Gastroesophageal sphincter (tissue), 3 donors: ENCODE measurements at regions not wholly inside any gene's neighbourhood (a gene's known extent, or its start where the extent isn't known, plus 50 kb on each side); places are given as distances from the start of the nearest gene placed in this dataset.

Experiments used
- CTCF ChIP-seq, 4 experiments: fragments of 200-600 bp in 2 of 4; fragments of 450-650 bp in 2 of 4; sonication (generic) in 1 of 4; IDR thresholded peaks; one replicate each; pipeline ENCODE4 v1.5.1; 2017 to 2019; ENCODE audit warnings: antibody characterized with exemption in 4 of 4, mild to moderate bottlenecking in 2 of 4, moderate library complexity in 2 of 4
- EP300 ChIP-seq: sonication (generic); formaldehyde crosslinking; IDR thresholded peaks from one replicate; pipeline ENCODE4 v1.6.1; 2017; ENCODE audit warnings: antibody characterized with exemption, mild to moderate bottlenecking
- POLR2A ChIP-seq, 2 donors: fragments of 450-650 bp; IDR thresholded peaks; one replicate each; pipeline ENCODE4 v1.6.1; 2017; ENCODE audit warnings: antibody characterized with exemption in 2 of 2, mild to moderate bottlenecking in 2 of 2, moderate library complexity in 1 of 2

- no peak for TF ChIP-seq EP300
- TF ChIP-seq CTCF (IDR thresholded peaks at IDR 0.05) = no peak
- no peak for TF ChIP-seq POLR2A (IDR thresholded peaks at IDR 0.05)
These were observed 275.4 kb downstream of the RPS6KC1 start for GRCh38 chr1:213326281-213327016.
